K562 (cell line): ENCODE measurements at regions not wholly inside any gene's neighbourhood (a gene's known extent, or its start where the extent isn't known, plus 50 kb on each side); places are given as distances from the start of the nearest gene placed in this dataset.

ENCODE experiments used
- HNRNPK ChIP-seq: fragments of 200-400 bp; formaldehyde crosslinking; IDR thresholded peaks from one replicate; pipeline ENCODE4 v1.6.1; 2018; ENCODE audit warnings: mild to moderate bottlenecking, low read depth, low read length; ENCODE audit not compliant: poor library complexity, severe bottlenecking
- JUND ChIP-seq, 2 experiments: IDR thresholded peaks; 2 replicates in 1 of 2; 3 replicates in 1 of 2; pipeline ENCODE4 v1.6.1; 2011; ENCODE audit warnings: borderline replicate concordance in 2 of 2, low read depth in 2 of 2, low read length in 2 of 2, improper control_type of control experiment in 1 of 2, missing biosample characterization in 1 of 2, missing genetic modification characterization in 1 of 2, missing genetic modification reagents in 1 of 2
- U2AF1 ChIP-seq: fragments of 200-400 bp; formaldehyde crosslinking; optimal IDR thresholded peaks from 2 replicates; pipeline ENCODE3; 2017; ENCODE audit warnings: mild to moderate bottlenecking, low read depth, low read length, moderate library complexity
- ZHX1 ChIP-seq: fragments of 150-350 bp; conservative IDR thresholded peaks from 2 replicates; pipeline ENCODE4 v1.6.1; 2014; ENCODE audit warnings: low read length

GRCh38 chr2:144593803-144594202 lies 73.9 kb upstream of the ZEB2 start:
- TF ChIP-seq HNRNPK: no peak
- TF ChIP-seq ZHX1: no peak
- TF ChIP-seq JUND (IDR thresholded peaks at IDR 0.05; ENCODE audit: borderline replicate concordance, low read depth, low read length): no peak
- no peak for TF ChIP-seq JUND (tag; IDR thresholded peaks at IDR 0.05; ENCODE audit: borderline replicate concordance, low read depth, low read length)
- no peak for TF ChIP-seq U2AF1
